Upper lobe of left lung (tissue), 4 donors: ENCODE measurements at regions not wholly inside any gene's neighbourhood (a gene's known extent, or its start where the extent isn't known, plus 50 kb on each side); places are given as distances from the start of the nearest gene placed in this dataset.

Experiments used
- EP300 ChIP-seq, 4 donors: sonication (generic); formaldehyde crosslinking; IDR thresholded peaks; one replicate each; pipeline ENCODE4 v1.5.1; 2017; ENCODE audit warnings: antibody characterized with exemption in 4 of 4, control low read depth in 2 of 4
- POLR2A ChIP-seq, 4 donors: fragments of 450-650 bp; IDR thresholded peaks; one replicate each; pipeline ENCODE4 v1.5.1; 2016 to 2017; ENCODE audit warnings: antibody characterized with exemption in 4 of 4, mild to moderate bottlenecking in 2 of 4
- POLR2AphosphoS5 ChIP-seq, 2 donors: sonication (generic); formaldehyde crosslinking; IDR thresholded peaks; one replicate each; pipeline ENCODE4 v1.5.1; 2017; ENCODE audit warnings: antibody characterized with exemption in 2 of 2
- TF ChIP-seq, protein P1 (sequence below), 6 experiments: fragments of 450-650 bp in 4 of 6; fragments of 200-600 bp in 2 of 6; sonication (generic) in 2 of 6; IDR thresholded peaks; one replicate each; pipeline ENCODE4 v1.5.1; 2016 to 2019; ENCODE audit warnings: antibody characterized with exemption in 6 of 6

DNA sequence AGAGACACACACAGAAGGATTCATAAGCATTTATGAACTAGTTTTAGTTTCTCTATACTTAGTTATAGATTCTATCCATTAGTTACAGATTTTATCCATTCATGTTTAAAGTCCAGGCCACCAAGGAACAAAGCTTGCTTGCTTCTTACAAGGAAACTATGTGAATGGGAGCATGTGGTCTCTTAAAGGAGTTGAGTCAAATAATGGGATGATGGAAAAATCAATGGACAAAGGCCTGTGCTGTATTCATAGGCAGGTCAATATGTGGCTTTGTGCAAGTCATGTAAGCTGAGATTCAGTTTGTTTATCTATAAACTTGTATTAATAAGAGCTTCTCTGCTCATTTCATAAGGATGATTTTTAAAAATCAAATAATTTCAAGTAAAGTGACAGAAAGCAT, 172.8 kb upstream of the CDK1 start:
- TF ChIP-seq, protein P1, sequence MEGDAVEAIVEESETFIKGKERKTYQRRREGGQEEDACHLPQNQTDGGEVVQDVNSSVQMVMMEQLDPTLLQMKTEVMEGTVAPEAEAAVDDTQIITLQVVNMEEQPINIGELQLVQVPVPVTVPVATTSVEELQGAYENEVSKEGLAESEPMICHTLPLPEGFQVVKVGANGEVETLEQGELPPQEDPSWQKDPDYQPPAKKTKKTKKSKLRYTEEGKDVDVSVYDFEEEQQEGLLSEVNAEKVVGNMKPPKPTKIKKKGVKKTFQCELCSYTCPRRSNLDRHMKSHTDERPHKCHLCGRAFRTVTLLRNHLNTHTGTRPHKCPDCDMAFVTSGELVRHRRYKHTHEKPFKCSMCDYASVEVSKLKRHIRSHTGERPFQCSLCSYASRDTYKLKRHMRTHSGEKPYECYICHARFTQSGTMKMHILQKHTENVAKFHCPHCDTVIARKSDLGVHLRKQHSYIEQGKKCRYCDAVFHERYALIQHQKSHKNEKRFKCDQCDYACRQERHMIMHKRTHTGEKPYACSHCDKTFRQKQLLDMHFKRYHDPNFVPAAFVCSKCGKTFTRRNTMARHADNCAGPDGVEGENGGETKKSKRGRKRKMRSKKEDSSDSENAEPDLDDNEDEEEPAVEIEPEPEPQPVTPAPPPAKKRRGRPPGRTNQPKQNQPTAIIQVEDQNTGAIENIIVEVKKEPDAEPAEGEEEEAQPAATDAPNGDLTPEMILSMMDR (IDR thresholded peaks at IDR 0.05), result no peak
- TF ChIP-seq POLR2A (IDR thresholded peaks at IDR 0.05) (no peak), POLR2AphosphoS5 (IDR thresholded peaks at IDR 0.05) (no peak), EP300 (IDR thresholded peaks at IDR 0.05) (no peak)
